Stimulated activated CD4-positive, alpha-beta T cell treated with anti-CD3 and anti-CD28 coated beads, Interleukin-4, amount 100 ng/mL, for 4 hours (primary cell): ENCODE measurements at regions not wholly inside any gene's neighbourhood (a gene's known extent, or its start where the extent isn't known, plus 50 kb on each side); places are given as distances from the start of the nearest gene placed in this dataset.
"Not testable (repeated sequence)": the region's sequence is repeated elsewhere in the genome, so short reads cannot be mapped to it uniquely, and the experiment has no call there.

Source experiments
- DNase-seq, 2 experiments: peaks; one replicate each; pipeline ENCODE4 v3.0.0-alpha.2; 2020

DNA sequence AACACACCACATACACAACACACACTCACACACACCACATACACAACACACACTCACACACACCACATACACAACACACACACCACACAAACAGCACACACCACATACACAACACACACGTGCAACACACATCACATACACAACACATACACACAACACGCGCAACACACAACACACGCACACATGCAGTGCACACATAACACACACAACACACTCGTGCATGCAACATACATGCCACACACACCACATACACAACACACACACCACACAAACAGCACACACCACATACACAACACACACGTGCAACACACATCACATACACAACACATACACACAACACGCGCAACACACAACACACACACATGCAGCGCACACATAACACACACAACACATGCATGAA lies 192.8 kb downstream of the C16orf95 start:
- DNase-seq: not testable (repeated sequence)

DNA sequence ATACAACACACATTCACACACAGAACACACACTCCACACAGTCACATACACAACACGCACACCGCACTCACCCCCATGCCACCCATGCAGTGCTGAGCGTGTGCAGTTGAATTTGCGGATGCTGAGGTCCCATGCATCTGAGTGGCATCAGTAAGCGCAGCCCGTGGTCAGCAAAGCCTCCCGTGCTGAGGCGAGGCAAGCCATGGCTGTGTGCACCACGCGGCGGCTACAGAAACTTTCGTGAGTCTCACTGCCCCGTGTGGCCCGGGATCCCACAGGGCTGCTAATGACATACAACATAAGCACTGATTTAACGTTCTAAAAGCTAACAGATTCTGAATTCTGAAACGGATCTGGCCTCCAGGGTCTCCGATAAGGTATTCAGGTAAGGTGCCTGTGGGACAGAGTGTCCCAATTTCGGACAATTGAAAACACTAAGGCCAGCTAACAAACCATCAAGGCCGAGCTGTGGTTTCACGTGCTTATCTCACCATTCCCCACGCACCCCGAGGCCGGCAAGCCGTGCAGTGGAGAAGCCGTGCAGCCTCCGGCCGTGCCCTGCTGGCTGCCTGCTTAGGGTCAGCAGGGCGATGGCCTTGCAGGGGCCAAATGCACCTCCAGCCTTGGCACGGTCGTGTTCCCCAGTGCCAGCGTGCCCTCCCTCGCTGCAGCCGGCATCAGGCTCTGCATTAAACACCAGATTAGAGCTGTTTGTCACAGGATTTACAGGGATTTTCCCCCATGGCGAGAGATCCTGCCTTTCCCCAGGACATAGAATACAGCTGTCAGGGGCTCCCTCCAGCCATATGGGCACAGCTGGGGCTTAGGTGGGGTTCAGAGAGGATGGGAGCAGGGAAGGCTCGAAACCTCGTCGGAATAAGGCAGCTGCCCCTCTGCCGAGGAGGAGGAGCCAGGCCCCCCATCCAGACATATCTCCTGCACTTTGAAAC lies 191.7 kb downstream of the C16orf95 start:
- no peak for DNase-seq

DNA sequence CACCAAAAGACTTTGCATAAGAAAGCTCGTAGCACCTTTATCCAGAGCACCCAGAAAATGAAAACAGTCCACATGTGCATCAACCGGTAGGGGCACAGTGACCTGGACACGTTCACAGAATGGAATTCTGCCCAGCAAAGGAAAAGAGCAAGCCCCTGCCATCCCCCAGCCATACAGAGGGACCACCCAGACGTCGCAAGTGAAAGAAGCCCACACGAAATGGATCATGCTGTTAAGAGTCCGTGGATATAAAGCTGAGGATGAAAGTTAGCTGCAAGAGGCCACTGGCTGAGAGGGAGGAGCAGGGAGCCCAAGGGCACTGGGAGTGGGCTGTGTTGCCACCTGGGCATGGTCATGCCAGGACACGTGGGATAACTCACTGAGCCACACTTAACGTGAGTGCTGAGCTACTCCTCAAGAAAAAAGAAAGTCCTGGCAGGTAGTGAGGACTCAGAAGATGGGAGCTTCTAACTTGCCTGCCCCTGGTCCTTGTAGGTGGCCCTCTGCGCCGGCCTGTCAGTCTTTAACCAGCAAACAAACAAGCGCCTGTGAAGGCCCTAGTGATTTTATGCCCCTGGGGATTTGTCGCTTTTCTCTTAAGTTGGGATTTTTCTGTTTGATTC lies 190.7 kb downstream of the C16orf95 start:
- DNase-seq: no peak

DNA sequence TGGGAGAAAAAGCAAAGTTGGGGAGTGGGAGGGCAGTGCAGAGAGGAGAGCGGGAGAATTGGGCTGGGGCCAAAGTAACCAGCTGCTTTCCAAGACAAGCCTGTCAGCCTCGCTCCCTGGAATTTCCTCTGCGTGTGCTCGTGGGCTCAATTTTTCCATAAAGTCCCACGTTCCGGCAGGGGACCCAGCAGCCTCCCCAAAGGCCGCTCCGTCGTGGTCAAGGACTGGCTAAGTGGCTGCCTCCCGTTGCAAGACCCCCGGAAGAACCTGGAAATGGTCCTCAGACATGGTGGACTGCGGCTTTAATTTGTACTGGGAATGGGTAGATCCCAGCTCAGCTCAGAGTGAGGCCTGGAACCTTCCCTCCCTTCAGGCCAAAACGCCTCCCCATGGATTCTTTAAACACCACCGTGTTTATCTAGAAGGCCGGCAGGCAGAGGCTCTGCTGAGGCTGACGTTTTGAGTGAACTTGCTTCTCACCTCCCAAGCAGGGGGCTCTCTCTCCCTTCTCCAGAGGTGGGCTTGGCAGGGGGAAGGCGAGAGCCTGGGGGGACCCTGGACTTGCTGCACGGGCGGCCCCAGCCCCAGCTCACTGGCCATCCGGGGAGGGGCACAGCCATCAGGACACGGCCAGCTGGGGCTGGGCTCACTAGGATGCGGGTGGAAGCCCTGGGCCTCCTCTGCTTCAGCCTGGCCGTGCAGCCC lies 190.0 kb downstream of the C16orf95 start:
- DNase-seq: no peak

DNA sequence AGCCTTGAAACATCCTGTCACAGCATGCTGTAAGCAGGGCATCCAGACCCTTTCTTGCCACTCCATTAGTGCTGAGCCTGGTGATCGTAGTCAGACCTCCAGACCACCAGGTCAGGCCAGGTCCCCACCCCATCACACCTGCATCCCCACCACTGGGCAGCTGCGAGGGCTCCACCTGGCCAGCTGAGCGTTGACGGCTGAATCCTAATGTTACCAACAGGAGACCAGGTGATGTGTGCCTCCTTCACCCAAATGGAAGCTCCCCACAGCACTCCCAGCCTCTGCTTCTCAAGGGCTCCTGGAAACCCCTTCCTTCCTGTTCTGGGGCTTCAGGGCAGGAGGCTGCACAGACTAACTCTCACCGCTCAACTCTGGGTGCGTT lies 189.4 kb downstream of the C16orf95 start:
- no peak for DNase-seq

DNA sequence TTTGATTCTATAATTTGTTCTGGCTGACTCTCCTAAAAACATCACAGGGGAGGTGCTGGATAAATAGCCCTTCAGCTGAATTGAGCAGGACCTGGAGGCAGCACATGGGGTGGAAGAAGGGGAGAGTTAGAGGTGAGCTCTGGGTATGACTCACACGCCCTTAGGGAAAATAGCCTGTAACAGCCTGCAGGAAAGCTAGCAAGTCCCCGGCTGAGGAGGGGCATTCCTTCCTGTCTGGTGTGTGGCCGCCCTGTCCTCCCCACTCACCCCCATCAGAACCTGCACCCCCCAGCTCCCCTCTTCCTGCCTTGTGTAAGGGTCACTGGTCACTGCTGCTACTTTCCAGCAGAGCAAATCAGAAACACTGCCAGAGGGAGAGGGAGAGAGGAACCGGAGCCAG lies 187.4 kb downstream of the C16orf95 start:
- DNase-seq: no peak

DNA sequence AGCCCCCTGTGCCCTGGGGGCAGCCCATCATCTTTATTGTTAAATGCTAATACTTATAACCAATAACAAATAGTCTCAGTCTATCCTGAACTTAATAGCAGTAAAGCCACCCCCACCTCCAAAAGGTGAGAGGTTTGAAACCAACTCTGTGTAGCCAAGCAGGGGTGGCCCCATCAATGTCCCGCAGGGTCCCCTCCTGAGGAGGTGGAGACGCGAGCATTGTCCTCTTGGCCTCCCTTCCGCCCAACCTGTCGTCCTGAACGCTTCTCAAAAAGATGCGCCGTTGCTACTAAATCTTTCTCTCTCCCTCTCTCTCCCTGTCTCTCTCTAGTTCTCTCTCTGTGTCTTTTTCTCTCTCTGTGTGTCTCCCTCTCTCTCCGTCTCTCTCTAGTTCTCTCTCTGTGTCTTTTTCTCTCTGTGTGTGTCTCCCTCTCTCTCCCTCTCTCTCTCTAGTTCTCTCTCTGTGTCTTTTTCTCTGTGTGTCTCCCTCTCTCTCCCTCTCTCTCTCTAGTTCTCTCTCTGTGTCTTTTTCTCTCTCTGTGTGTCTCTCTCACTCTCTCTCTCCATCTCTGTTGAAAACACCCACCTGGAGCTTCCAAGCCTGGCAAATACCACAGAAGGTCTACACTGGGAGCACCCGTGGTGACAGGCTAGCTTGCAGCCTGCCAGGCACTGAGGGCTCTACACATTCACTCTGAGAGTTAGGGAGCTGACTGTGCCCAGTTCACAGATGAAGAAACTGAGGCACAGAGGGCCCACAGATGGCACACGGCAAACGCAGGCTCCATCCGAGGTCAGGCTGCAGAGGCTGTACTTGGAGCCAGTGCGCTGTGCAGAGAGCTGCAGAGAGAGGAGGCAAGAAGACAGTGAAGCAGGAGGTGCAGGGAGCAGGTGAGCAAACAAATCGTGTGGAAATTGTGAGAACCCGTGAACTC lies 185.9 kb downstream of the C16orf95 start:
- DNase-seq: no peak

DNA sequence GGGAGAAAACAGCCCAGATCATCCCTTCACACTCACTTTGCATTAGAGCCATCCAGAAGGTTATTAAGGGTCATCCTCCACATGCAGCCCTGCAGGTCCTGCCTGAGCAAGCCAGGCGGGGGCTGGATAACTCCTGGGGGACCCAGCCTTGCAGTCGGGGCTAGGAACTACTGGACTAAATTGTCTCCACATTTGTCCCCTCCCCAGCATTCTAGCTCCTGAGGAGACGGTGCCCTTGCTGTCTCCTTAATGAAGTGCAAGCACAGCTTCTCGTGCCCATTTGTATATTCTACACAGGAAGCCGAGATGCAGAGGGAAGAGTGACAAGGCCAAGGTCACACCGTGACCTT lies 185.2 kb downstream of the C16orf95 start:
- DNase-seq: no peak

DNA sequence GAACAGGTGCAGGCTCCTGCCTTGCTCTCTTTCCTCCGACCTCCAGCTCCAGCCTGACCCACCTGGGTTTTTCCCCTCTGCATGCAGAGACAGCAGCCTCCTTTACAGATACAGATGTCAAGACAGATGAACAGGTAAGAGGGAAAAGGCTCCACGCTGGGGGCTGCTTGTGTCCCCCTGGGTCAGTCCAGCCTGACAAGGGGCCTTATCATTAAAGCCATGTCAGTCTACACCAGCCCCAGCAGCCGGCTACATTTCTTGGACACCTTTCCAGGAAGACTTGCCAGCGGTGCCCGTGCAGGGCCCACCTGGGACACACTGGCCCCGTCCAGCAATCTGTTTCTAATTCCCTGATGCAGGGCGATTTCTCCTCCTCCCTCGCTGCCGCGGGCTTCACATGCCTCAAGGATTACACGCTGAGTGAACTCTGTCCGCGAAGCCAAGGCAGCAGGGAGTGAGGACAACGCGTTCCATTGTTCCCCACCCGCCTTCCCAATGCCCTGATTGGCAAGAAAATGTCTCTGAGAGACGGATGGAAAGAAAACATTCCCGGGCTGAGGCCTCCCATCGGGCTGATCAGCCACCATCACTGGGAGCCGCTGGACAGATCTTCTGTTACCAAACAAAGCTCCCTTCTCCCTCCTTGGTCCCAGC lies 184.7 kb downstream of the C16orf95 start:
- DNase-seq: no peak

DNA sequence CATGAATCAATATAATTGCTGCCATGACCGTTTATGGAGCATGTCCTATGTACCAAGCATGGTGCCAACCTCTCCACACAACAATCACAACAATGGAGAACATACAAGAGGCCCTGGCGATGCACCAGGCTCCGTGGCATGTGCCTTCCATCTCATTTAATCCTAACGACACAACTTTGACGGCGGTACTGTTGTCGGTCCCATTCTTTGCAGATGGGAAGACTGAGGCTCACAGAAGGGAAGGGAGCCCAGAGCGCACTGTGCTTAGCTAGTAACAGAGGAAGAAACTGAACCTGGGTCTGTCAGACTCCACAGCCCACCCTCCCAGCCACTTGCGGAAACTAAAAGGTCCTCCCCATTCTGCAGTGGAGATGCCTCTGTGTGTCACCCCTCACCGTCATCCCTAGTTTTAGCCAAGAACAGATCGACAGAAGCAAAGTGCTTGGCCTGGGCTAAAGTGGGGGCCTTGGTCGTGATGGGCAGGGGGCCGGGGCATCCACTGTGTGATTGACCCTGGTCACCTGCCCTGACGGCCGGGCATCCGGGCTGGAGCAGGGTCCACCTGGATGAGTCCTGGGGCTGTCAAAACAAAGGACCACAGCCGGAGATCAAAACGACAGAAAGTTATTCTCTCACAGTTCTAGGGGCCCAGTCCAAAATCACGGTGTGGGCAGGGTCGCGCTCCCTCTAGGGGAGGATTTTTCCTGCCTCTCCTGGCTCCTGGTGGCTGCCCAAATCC lies 183.9 kb downstream of the C16orf95 start:
- no peak for DNase-seq

DNA sequence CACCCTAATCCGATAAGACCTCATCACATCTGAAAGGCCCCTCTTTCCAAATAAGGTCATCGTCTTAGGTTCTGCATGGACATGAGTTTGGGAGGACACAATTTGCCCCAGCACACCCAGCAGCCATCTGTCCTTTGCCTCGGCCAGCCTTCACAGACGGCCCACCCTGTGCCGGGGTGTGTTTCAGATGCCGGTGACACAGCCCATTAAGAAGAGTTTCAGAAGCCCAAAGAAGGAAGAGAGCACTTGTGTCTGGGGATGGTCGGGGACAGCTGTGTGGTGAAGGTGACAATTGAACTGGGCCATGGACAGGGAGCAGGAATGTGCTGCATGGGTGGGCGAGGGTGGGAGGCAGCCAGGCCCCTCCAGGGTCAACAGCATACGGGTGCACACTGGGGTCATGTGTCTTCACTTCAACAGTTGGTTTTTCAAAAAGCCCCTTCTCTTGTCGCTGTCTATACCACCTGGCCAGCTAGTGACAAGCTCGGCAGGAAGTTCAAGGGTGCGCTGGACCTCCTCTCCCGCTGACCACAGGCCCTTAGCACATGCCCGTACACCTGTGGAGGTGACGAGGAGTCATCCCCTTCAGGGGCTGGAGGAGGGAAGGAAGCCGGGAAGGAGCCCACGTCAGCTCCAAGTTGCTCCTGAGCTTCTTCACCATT lies 183.1 kb downstream of the C16orf95 start:
- DNase-seq: no peak

DNA sequence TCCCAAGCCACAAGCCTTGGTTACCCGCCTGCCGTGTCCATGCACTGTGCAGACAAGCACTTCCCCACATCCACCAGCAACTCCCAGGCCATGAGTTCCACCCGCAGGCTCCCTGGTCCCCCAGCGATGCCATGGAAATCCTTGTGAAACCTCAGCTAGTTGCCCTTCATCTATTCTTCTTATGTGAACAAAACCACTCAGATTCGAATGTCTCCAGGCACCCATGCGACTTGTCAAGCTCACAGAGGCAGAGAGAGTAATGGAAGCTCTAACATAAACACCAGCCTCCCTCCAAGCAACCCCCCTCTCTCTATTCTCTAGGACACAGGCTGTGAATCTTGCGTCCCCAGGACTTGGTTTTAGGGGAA lies 182.6 kb downstream of the C16orf95 start:
- no peak for DNase-seq

DNA sequence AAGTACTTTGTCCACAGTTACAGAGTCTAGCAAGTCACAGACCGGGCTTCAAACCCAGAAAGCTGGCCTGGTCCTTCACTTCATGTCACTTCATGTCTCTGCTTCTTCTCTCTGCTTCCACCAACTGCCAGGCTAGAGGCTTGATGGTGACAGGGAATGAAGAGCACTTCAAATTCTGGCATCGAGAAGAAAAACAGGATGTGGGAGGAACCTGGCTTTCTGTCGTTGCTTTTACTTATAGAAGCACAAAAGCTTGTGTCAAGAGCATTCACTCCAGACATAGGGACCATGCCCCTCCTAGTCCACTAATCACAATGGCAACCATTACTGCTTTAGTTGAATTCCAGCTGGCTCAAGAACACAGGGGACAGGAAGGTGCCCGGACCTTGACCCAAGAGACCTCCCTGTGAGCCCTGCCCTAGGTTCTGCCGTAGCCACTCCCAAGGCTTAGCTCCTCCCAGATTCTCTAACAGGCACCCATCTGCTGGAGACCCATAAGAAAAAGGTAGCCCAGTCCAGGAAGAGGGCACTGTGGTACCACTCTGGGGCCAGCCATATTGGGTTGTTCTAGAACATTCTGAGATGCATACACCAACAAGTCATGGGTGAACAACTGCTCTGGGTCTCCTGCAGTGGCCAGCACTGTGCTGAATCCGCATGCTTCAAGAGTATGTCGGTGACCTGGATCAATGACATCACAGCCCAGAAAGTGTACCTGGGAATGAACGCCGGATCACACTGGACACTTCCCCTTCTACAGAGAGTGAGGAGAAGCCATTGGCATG lies 181.8 kb downstream of the C16orf95 start:
- no peak for DNase-seq

DNA sequence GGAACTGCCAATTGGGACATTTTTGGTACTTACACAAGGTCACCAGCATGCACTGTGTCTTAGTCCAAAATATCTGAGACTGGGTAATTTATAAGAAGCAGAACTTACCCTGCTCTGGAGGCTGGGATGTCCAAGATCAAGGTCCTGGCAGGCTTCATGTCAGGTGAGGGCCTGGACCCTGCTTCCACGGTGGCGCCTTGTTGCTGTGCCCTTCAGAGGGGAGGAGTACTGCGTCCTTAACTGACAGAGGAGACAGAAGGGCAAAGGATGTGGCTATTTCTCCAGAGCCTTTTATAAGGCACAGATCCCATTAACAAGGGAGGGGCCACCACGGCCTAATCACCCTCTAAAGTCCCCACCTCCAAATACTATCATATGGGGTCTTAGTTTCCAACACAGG lies 178.9 kb downstream of the C16orf95 start:
- no peak for DNase-seq

DNA sequence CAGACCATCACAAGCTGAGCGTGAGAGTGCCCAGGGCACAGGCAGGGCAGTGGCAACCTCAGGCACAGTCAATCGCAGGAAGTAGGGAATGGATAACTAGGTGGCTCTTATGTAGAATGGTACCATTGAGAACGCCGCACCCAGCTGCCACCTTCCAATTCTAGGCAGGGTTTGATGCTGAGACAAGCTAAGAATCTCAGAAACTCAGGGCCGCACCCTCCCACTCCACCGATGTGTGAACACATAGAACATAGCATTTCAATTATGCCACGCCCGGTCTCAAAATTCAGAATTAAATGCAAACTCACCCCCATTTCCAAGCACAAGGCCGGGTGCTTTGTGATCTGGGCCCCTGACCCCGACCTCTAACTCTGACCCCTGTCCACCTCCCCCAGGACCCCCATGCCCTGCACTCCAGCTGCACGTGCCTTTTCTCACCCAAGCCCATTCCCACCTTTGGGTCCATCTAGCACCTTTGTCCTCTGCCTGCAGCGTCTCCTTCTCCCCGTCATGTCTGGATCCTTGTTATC lies 178.4 kb downstream of the C16orf95 start:
- DNase-seq: no peak

DNA sequence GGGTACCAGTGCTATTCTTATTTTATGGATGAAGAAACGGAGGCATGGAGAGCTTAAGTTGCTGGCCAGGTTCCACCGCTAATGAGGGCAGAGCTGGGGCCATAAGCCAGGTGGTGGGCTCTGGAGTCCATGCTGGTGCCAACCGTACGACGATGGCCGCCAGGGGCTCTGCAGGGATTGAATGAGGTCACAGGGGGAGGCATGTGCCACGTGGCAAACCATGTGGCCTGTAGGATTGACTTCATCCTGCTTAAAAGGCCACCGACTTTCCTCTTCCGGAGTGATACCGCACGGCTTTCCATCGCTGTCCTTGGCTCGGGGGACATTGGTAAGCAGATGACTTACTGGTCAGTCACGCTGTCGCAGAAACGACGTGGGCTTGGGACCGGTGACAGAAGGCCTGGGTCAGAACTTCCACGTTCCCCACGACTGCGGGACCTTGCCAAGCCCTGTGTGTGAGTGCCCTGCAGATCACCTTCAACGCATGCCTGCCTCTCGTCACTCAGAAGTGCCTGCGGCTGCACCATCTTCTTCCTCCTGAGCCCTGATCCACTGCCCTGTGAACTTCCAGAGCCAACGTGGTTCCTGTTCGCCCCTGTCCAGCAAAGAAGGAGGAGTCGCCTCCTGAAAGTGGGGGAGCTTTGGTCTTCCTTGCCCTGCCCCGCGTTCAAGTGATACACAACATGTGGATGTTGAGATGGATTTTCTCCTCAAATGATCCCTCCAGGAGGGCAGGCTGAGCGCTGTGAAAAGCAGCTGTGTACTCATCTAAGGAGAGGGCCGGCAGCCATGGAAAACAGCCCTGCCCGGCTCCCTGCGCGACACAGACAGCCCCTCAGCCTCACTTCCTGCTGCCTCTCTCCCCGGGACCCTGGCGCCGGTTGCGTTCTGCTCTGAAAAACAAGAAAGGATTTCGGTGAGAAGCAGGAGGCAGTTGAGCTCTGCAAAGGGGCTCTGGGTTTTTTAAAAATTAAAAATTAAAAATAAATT lies 176.7 kb downstream of the C16orf95 start:
- DNase-seq: no peak

DNA sequence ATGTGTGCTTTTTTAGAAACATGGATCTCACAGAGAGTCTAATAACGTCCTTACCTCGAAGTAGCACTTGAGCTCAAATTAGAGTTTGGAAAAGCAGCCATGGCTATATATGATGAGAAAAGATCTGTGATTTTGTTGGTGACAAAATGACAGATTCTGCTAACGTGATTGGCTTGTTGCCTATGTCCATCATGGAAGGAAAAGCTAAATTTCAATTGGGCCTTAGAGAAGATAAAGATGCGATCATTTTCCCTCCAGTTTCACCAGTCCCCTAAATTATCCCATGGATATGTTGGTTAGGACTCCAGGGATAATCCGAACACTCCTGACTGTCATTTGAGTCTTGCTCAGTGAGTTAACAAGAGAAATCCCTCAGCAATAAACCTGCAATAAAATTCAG lies 175.8 kb downstream of the C16orf95 start:
- no peak for DNase-seq

DNA sequence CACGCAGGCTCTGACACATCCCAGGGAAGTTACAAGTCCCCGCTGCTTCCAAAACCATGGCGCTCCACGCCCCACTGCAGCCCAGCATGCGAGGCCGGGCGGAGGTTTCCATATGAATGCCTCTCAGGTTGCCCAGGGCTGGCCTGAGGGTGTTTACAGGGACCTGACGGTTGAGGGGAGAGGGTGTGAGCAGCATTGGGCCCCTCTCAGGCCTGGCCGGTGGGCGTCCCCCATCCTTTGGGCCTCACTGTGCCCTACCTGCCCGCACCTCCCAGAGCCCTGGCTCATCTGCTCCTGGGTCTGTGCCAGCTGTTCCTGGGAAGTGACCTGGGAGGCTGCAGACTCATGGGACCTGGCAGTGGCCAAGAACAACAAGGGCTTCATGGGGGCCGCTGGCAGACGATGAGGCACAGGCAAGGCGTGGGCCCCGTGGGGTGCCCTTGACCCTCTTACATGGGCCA lies 173.5 kb downstream of the C16orf95 start:
- no peak for DNase-seq
